ENCODE measurements at regions not wholly inside any gene's neighbourhood (a gene's known extent, or its start where the extent isn't known, plus 50 kb on each side); places are given as distances from the start of the nearest gene placed in this dataset.

DNA sequence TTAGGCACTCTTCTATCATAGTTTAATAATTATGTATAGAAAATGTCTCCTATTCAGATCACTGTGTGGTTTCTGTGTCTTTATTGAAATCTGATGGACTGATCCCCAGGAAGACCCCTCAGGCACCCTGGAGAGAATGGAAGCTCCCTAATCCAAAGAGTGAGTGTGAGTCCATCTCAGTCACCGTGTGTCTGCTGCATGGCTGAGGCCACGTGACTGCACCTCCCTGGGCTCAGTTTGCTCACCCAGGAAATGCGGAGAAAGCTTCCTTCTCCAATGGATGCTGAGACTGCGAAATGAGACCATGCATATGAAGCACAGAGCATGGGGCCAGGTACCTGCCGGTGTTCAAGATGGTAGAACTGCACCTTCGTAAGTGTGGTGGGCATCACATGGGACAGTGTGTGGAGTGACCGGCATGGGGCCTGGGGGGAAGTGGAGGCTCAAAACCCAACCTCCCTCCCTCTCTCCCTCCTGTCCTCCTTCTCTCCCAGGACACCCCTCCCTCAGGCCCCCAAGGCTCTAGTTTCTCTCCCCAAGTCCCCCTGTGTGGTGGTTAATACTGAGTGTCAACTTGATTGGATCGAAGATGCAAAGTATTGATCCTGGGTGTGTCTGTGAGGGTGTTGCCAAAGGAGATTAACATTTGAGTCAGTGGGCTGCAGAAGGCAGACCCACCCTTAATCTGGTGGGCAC, 557.5 kb downstream of the PTPRU start:
- H3K4me1 ChIP-seq (ENCODE audit: low read depth, poor library complexity, severe bottlenecking): no peaks in the 10 kb centered on the region
- TF ChIP-seq, protein P1, sequence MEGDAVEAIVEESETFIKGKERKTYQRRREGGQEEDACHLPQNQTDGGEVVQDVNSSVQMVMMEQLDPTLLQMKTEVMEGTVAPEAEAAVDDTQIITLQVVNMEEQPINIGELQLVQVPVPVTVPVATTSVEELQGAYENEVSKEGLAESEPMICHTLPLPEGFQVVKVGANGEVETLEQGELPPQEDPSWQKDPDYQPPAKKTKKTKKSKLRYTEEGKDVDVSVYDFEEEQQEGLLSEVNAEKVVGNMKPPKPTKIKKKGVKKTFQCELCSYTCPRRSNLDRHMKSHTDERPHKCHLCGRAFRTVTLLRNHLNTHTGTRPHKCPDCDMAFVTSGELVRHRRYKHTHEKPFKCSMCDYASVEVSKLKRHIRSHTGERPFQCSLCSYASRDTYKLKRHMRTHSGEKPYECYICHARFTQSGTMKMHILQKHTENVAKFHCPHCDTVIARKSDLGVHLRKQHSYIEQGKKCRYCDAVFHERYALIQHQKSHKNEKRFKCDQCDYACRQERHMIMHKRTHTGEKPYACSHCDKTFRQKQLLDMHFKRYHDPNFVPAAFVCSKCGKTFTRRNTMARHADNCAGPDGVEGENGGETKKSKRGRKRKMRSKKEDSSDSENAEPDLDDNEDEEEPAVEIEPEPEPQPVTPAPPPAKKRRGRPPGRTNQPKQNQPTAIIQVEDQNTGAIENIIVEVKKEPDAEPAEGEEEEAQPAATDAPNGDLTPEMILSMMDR (conservative IDR thresholded peaks at IDR 0.05; ENCODE audit: low read depth, low read length): no peak
- H3K79me2 ChIP-seq (ENCODE audit: insufficient read depth, low read depth): no peaks in the 10 kb centered on the region
- no peaks in the 10 kb centered on the region; the same call in 1 of the 2 replicates for H3K27me3 ChIP-seq (ENCODE audit: insufficient read depth, low read depth)
- no peaks in the 10 kb centered on the region for H3K36me3 ChIP-seq (ENCODE audit: insufficient read depth)
- H4K20me1 ChIP-seq (ENCODE audit: insufficient read depth): no peaks in the 10 kb centered on the region
- no peak overlapping the region for H3K27ac ChIP-seq
- no peak overlapping the region for H3K4me2 ChIP-seq
- no peak overlapping the region for H2AFZ ChIP-seq (ENCODE audit: low read depth)
- no peak overlapping the region for H3K9ac ChIP-seq
- H3K4me3 ChIP-seq (IDR thresholded peaks at IDR 0.05; ENCODE audit: insufficient read depth, low read depth, low read length): no peak overlapping the region

DNA sequence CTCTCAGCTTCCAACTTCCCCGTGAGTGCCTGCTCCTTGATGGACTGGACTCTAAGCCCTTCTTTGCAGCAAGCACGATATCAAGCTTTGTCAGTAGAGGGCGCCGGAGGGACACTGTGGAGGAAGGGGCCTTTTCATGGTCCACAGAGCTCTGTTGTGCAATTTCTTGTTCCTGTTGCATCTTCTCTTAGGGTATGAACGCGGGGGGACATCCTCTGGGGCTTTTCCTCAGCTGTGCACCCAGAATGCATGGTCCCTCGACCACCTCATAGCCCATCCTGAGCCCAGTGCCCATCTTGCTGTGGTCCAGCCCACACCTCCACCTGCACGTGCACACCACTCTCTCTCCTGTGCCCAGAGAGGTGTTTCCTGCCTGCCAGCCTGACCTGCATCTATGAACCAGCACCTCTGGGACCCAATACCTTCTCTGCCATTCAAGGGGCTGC, 556.8 kb downstream of the PTPRU start:
- Histone ChIP-seq H4K20me1 (ENCODE audit: insufficient read depth) (no peaks in the 10 kb centered on the region), H3K27me3 (ENCODE audit: insufficient read depth, low read depth) (no peaks in the 10 kb centered on the region; the same call in 1 of the 2 replicates), H3K4me1 (ENCODE audit: low read depth, poor library complexity, severe bottlenecking) (no peaks in the 10 kb centered on the region), H3K27ac (no peak overlapping the region), H3K36me3 (ENCODE audit: insufficient read depth) (no peaks in the 10 kb centered on the region), H3K4me2 (no peak overlapping the region), H3K79me2 (ENCODE audit: insufficient read depth, low read depth) (no peaks in the 10 kb centered on the region), H2AFZ (ENCODE audit: low read depth) (no peak overlapping the region), H3K4me3 (IDR thresholded peaks at IDR 0.05; ENCODE audit: insufficient read depth, low read depth, low read length) (no peak overlapping the region), H3K9ac (no peak overlapping the region)
- TF ChIP-seq, protein P1 (conservative IDR thresholded peaks at IDR 0.05; ENCODE audit: low read depth, low read length): peak; percentile 68

DNA sequence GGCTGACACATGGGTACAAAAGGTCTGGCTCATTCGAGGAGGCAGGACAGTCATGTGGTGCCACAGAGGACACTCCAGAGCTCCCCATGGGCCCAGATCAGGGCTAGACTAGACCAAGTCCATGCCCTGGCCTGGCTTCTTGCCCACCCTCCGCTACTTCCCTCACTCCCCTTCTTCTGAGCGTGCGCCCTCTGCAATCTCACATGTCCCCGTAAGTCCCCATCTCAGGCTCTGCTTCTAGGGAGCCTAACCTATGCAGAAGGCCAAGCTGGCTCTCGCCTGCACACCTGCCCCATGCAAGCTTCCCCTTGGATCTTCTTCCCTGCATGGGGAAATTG, 553.6 kb downstream of the PTPRU start:
- Histone ChIP-seq H3K27me3 (ENCODE audit: insufficient read depth, low read depth) (peaks cover 11% of the 10 kb centered on the region; the same call in 1 of the 2 replicates), H3K79me2 (ENCODE audit: insufficient read depth, low read depth) (no peaks in the 10 kb centered on the region), H3K4me1 (ENCODE audit: low read depth, poor library complexity, severe bottlenecking) (no peaks in the 10 kb centered on the region), H2AFZ (ENCODE audit: low read depth) (no peak overlapping the region), H3K27ac (no peak overlapping the region), H3K36me3 (ENCODE audit: insufficient read depth) (no peaks in the 10 kb centered on the region), H4K20me1 (ENCODE audit: insufficient read depth) (no peaks in the 10 kb centered on the region), H3K4me2 (no peak overlapping the region), H3K4me3 (IDR thresholded peaks at IDR 0.05; ENCODE audit: insufficient read depth, low read depth, low read length) (no peak overlapping the region), H3K9ac (no peak overlapping the region)
- TF ChIP-seq, protein P1 (conservative IDR thresholded peaks at IDR 0.05; ENCODE audit: low read depth, low read length): no peak

DNA sequence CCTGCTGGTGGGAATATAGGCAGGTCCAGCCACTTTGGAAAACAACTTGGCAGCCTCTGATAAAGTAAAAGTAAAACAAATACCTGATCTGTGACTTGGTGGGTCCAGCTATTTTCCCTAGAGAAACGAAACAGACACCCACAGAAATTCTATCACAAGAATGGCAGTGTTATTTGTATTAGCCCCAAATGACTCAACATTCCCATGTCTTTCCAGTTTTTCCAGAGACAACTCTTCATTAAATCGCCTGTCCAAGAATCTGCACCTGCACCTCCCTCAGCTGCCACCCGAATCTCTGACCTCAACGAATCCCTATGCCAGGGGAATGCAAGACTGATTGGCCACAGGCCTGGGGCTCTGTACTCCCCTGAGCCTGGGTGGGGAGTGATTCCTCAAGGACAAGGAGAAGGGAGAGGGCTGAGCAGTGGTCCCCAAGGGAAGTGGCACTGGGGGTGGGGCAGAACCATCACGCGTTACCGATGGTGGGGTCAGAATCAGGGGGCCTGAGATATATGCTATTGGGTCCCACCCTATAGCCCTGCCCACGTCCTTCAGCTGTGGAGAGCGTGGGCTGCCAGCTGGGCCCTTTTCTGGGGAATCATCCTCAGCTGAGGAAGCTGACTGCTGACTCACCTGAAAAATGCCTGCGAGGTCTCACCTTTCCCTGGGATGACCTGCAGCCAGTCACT, 553.0 kb downstream of the PTPRU start:
- Histone ChIP-seq H4K20me1 (ENCODE audit: insufficient read depth) (no peaks in the 10 kb centered on the region), H3K27ac (no peak overlapping the region), H3K4me2 (no peak overlapping the region), H3K4me3 (IDR thresholded peaks at IDR 0.05; ENCODE audit: insufficient read depth, low read depth, low read length) (no peak overlapping the region), H2AFZ (ENCODE audit: low read depth) (no peak overlapping the region), H3K4me1 (ENCODE audit: low read depth, poor library complexity, severe bottlenecking) (no peaks in the 10 kb centered on the region), H3K27me3 (ENCODE audit: insufficient read depth, low read depth) (peaks cover 11% of the 10 kb centered on the region; the same call in 1 of the 2 replicates), H3K36me3 (ENCODE audit: insufficient read depth) (no peaks in the 10 kb centered on the region), H3K79me2 (ENCODE audit: insufficient read depth, low read depth) (no peaks in the 10 kb centered on the region), H3K9ac (no peak overlapping the region)
- TF ChIP-seq, protein P1 (conservative IDR thresholded peaks at IDR 0.05; ENCODE audit: low read depth, low read length): no peak

Data from KMS-11 (cell line).